H9 (cell line): ENCODE measurements at regions not wholly inside any gene's neighbourhood (a gene's known extent, or its start where the extent isn't known, plus 50 kb on each side); places are given as distances from the start of the nearest gene placed in this dataset.

ENCODE experiments used
- DNase-seq: peaks from one replicate; pipeline ENCODE4 v3.0.0-alpha.2; 2017
- H2AFZ ChIP-seq: one replicate; pipeline ENCODE4 v1.6.1; 2013; ENCODE audit warnings: mild to moderate bottlenecking, low read length, control low read depth, moderate library complexity
- H2AK5ac ChIP-seq: 2 replicates; pipeline ENCODE4 v1.6.1; 2013; ENCODE audit warnings: low read length, control low read depth, mixed read lengths; ENCODE audit not compliant: insufficient read length
- H2BK120ac ChIP-seq: one replicate; pipeline ENCODE4 v1.6.1; 2013; ENCODE audit warnings: low read depth, mild to moderate bottlenecking, low read length, control low read depth, inconsistent platforms; ENCODE audit not compliant: poor library complexity, severe bottlenecking
- H2BK12ac ChIP-seq: 2 replicates; pipeline ENCODE4 v1.6.1; 2013; ENCODE audit warnings: low read length, control low read depth, mixed read lengths, low read depth; ENCODE audit not compliant: insufficient read length
- H2BK15ac ChIP-seq: 2 replicates; pipeline ENCODE4 v1.6.1; 2013; ENCODE audit warnings: low read depth, low read length, control low read depth
- H2BK20ac ChIP-seq: one replicate; pipeline ENCODE4 v1.6.1; 2013; ENCODE audit warnings: low read depth, mild to moderate bottlenecking, low read length, control low read depth, inconsistent platforms; ENCODE audit not compliant: poor library complexity, severe bottlenecking
- H2BK5ac ChIP-seq: 2 replicates; pipeline ENCODE4 v1.6.1; 2013; ENCODE audit warnings: low read length, control low read depth, mixed read lengths; ENCODE audit not compliant: insufficient read length
- H3K14ac ChIP-seq: 2 replicates; pipeline ENCODE4 v1.6.1; 2013; ENCODE audit warnings: low read length, control low read depth; ENCODE audit not compliant: insufficient read depth
- H3K18ac ChIP-seq: 2 replicates; pipeline ENCODE4 v1.6.1; 2013; ENCODE audit warnings: low read depth, mild to moderate bottlenecking, mixed read lengths, low read length, control low read depth; ENCODE audit not compliant: insufficient read length
- H3K23ac ChIP-seq: 2 replicates; pipeline ENCODE4 v1.6.1; 2013; ENCODE audit warnings: low read length, control low read depth, mixed read lengths, low read depth; ENCODE audit not compliant: insufficient read length
- H3K23me2 ChIP-seq: 2 replicates; pipeline ENCODE4 v1.6.1; 2013; ENCODE audit warnings: low read depth, mild to moderate bottlenecking, mixed read lengths, low read length, control low read depth; ENCODE audit not compliant: insufficient read length, poor library complexity, severe bottlenecking
- H3K27ac ChIP-seq: 2 replicates; pipeline ENCODE4 v1.5.1; 2013; ENCODE audit warnings: low read length, control low read depth, mixed read lengths, low read depth; ENCODE audit not compliant: insufficient read length
- H3K27me3 ChIP-seq: 2 replicates; pipeline ENCODE4 v1.6.1; 2013; ENCODE audit warnings: low read length, control low read depth, inconsistent platforms; ENCODE audit not compliant: insufficient read depth
- H3K4ac ChIP-seq: 2 replicates; pipeline ENCODE4 v1.6.1; 2013; ENCODE audit warnings: low read depth, mild to moderate bottlenecking, control low read depth, inconsistent platforms, low read length, moderate library complexity
- H3K4me1 ChIP-seq: 2 replicates; pipeline ENCODE4 v1.6.1; 2013; ENCODE audit warnings: low read length, control low read depth, inconsistent platforms; ENCODE audit not compliant: insufficient read depth
- H3K4me2 ChIP-seq: 2 replicates; pipeline ENCODE4 v1.6.1; 2013; ENCODE audit warnings: low read length, control low read depth, mixed read lengths; ENCODE audit not compliant: insufficient read length, insufficient read depth
- H3K56ac ChIP-seq: 2 replicates; pipeline ENCODE4 v1.6.1; 2013; ENCODE audit warnings: low read depth, mild to moderate bottlenecking, mixed read lengths, low read length, control low read depth; ENCODE audit not compliant: insufficient read length
- H3K79me1 ChIP-seq: 2 replicates; pipeline ENCODE4 v1.6.1; 2013; ENCODE audit warnings: low read depth, mild to moderate bottlenecking, moderate library complexity, low read length, control low read depth, inconsistent platforms; ENCODE audit not compliant: insufficient read depth, poor library complexity, severe bottlenecking
- H3K79me2 ChIP-seq: 2 replicates; pipeline ENCODE4 v1.6.1; 2013; ENCODE audit warnings: low read length, control low read depth, inconsistent platforms; ENCODE audit not compliant: insufficient read depth
- H3K9ac ChIP-seq: 2 replicates; pipeline ENCODE4 v1.6.1; 2013; ENCODE audit warnings: low read length, control low read depth, mixed read lengths; ENCODE audit not compliant: insufficient read length; ENCODE audit errors: extremely low read depth
- H3K9me3 ChIP-seq: one replicate; pipeline ENCODE4 v1.6.1; 2013; ENCODE audit warnings: low read depth, low read length, inconsistent platforms; ENCODE audit not compliant: control insufficient read depth
- H3T11ph ChIP-seq: one replicate; pipeline ENCODE4 v1.6.1; 2013; ENCODE audit warnings: mild to moderate bottlenecking, low read length, control low read depth, inconsistent platforms
- H4K20me1 ChIP-seq: one replicate; pipeline ENCODE4 v1.6.1; 2013; ENCODE audit not compliant: control insufficient read depth, insufficient read length, insufficient read depth
- H4K5ac ChIP-seq: 2 replicates; pipeline ENCODE4 v1.6.1; 2013; ENCODE audit warnings: low read depth, mild to moderate bottlenecking, mixed read lengths, low read length, control low read depth; ENCODE audit not compliant: insufficient read length
- H4K8ac ChIP-seq: replicated peaks from 2 replicates; pipeline ENCODE4 v1.6.1; 2013; ENCODE audit warnings: low read length, control low read depth, mixed read lengths, low read depth; ENCODE audit not compliant: insufficient read length
- H4K91ac ChIP-seq: 2 replicates; pipeline ENCODE4 v1.6.1; 2013; ENCODE audit warnings: low read depth, mild to moderate bottlenecking, moderate library complexity, mixed read lengths, low read length, control low read depth; ENCODE audit not compliant: insufficient read length
- H3K27ac Mint-ChIP-seq, 3 experiments: 2 replicates in 2 of 3; 3 replicates in 1 of 3; pipeline ENCODE4 v1.8.0; 2020 to 2021; ENCODE audit warnings: mixed read lengths in 3 of 3, mild to moderate bottlenecking in 1 of 3, moderate library complexity in 1 of 3
- H3K27me3 Mint-ChIP-seq: 2 replicates; pipeline ENCODE4 v1.8.0; 2021; ENCODE audit warnings: low read depth, mild to moderate bottlenecking, moderate library complexity, mixed read lengths
- H3K36me3 Mint-ChIP-seq, 3 experiments: 2 replicates in 2 of 3; 3 replicates in 1 of 3; pipeline ENCODE4 v1.8.0; 2020 to 2021; ENCODE audit warnings: low read depth in 3 of 3, mixed read lengths in 3 of 3; ENCODE audit not compliant: insufficient read depth in 1 of 3
- H3K4me1 Mint-ChIP-seq, 2 experiments: 2 replicates each; pipeline ENCODE4 v1.8.0; 2020; ENCODE audit warnings: mixed read lengths in 2 of 2
- H3K4me3 Mint-ChIP-seq, 2 experiments: 2 replicates in 1 of 2; 3 replicates in 1 of 2; pipeline ENCODE4 v1.8.0; 2020 to 2021; ENCODE audit warnings: mild to moderate bottlenecking in 2 of 2, mixed read lengths in 2 of 2, moderate library complexity in 1 of 2
- H3K9me3 Mint-ChIP-seq, 2 experiments: 2 replicates in 1 of 2; 3 replicates in 1 of 2; pipeline ENCODE4 v1.8.0; 2020; ENCODE audit warnings: mild to moderate bottlenecking in 2 of 2, mixed read lengths in 2 of 2, moderate library complexity in 1 of 2
- CTCF ChIP-seq: fragments of 200-600 bp; sonication (generic); conservative IDR thresholded peaks from 3 replicates; pipeline ENCODE4 v1.8.0; 2021; ENCODE audit warnings: antibody characterized with exemption, mild to moderate bottlenecking

- Histone ChIP-seq H2BK20ac (no peak overlapping the region), H3K79me1 (no peaks in the 10 kb centered on the region), H3K9ac (no peak overlapping the region), H2AFZ (no peak overlapping the region), H3K4me2 (no peak overlapping the region), H4K91ac (no peak overlapping the region), H3K79me2 (no peaks in the 10 kb centered on the region), H2BK120ac (no peak overlapping the region), H2AK5ac (no peak overlapping the region), H3K4me1 (no peaks in the 10 kb centered on the region), H3K18ac (no peak overlapping the region), H4K8ac (no peak overlapping the region), H3K23ac (no peak overlapping the region), H3T11ph (no peak overlapping the region), H3K27ac (no peak overlapping the region), H2BK5ac (no peak overlapping the region), H3K23me2 (no peaks in the 10 kb centered on the region), H3K56ac (no peak overlapping the region), H3K27me3 (no peaks in the 10 kb centered on the region), H2BK15ac (no peak overlapping the region), H4K20me1 (no peaks in the 10 kb centered on the region), H3K4ac (no peak overlapping the region), H2BK12ac (no peak overlapping the region), H3K9me3 (no peaks in the 10 kb centered on the region), H4K5ac (no peak overlapping the region), H3K14ac (no peak overlapping the region)
- Mint-ChIP-seq H3K27me3 (no peaks in the 10 kb centered on the region), H3K4me3 (no peak overlapping the region), H3K9me3 (no peaks in the 10 kb centered on the region), H3K27ac (no peak overlapping the region), H3K36me3 (no peaks in the 10 kb centered on the region), H3K4me1 (peaks cover 3 to 7% of the 10 kb centered on the region in 2 experiments; a peak in 1 of 4 replicates)
- DNase-seq = no peak
- no peak for TF ChIP-seq CTCF
Measured at GRCh38 chr5:90022711-90023053, 386.9 kb downstream of the CETN3 start.
